Right hindlimb (tissue), 1 donor: ENCODE measurements at regions not wholly inside any gene's neighbourhood (a gene's known extent, or its start where the extent isn't known, plus 50 kb on each side); places are given as distances from the start of the nearest gene placed in this dataset.

Source experiments
- DNase-seq: peaks from one replicate; pipeline ENCODE4 v3.0.0-alpha.2; 2018

GRCh38 chr1:68551459-68551858 lies 54.6 kb upstream of the DEPDC1 start:
- DNase-seq, result no peak

GRCh38 chr1:68558321-68559026 lies 61.6 kb upstream of the DEPDC1 start:
- no peak for DNase-seq

- DNase-seq, result no peak
Measured at GRCh38 chr1:68565923-68566322, 69.0 kb upstream of the DEPDC1 start.

GRCh38 chr1:68570871-68571270 lies 74.0 kb upstream of the DEPDC1 start:
- no peak for DNase-seq

GRCh38 chr1:68571454-68572235 lies 74.8 kb upstream of the DEPDC1 start:
- no peak for DNase-seq

GRCh38 chr1:68585351-68585750 lies 88.5 kb upstream of the DEPDC1 start:
- DNase-seq, result no peak

- no peak for DNase-seq
Measured at GRCh38 chr1:68586766-68587165, 89.9 kb upstream of the DEPDC1 start.

- DNase-seq, result no peak
Measured at GRCh38 chr1:68588304-68588703, 91.4 kb upstream of the DEPDC1 start.

- DNase-seq, result no peak
Measured at GRCh38 chr1:68590473-68590872, 93.6 kb upstream of the DEPDC1 start.

GRCh38 chr1:68594851-68595250 lies 98.0 kb upstream of the DEPDC1 start:
- DNase-seq, result no peak

- DNase-seq, result no peak
Measured at GRCh38 chr1:68600049-68600661, 103.3 kb upstream of the DEPDC1 start.

- no peak for DNase-seq
Measured at GRCh38 chr1:68608289-68608688, 111.4 kb upstream of the DEPDC1 start.

- DNase-seq, result no peak
Measured at GRCh38 chr1:68615312-68615711, 118.4 kb upstream of the DEPDC1 start.

- DNase-seq, result no peak
Measured at GRCh38 chr1:68617942-68618341, 121.1 kb upstream of the DEPDC1 start.

GRCh38 chr1:68620571-68620970 lies 123.7 kb upstream of the DEPDC1 start:
- DNase-seq, result no peak

- DNase-seq, result no peak
Measured at GRCh38 chr1:68623700-68624099, 126.8 kb upstream of the DEPDC1 start.

GRCh38 chr1:68624233-68624632 lies 127.4 kb upstream of the DEPDC1 start:
- DNase-seq, result no peak

- DNase-seq, result no peak
Measured at GRCh38 chr1:68625624-68626023, 128.7 kb upstream of the DEPDC1 start.

GRCh38 chr1:68633141-68633919 lies 136.4 kb upstream of the DEPDC1 start:
- no peak for DNase-seq

- no peak for DNase-seq
Measured at GRCh38 chr1:68644504-68644903, 147.6 kb upstream of the DEPDC1 start.

- no peak for DNase-seq
Measured at GRCh38 chr1:68651115-68651514, 154.2 kb upstream of the DEPDC1 start.

GRCh38 chr1:68653882-68654281 lies 157.0 kb upstream of the DEPDC1 start:
- no peak for DNase-seq

GRCh38 chr1:68673771-68674170 lies 176.9 kb upstream of the DEPDC1 start:
- DNase-seq, result no peak
